Astrocyte of the cerebellum (primary cell): ENCODE measurements at regions not wholly inside any gene's neighbourhood (a gene's known extent, or its start where the extent isn't known, plus 50 kb on each side); places are given as distances from the start of the nearest gene placed in this dataset.

Experiments
- DNase-seq: peaks from one replicate; pipeline ENCODE4 v3.0.0-alpha.2; 2011; ENCODE audit warnings: low read depth
- H3K4me3 ChIP-seq: 2 replicates; pipeline ENCODE4 v1.5.1; 2011; ENCODE audit warnings: mild to moderate bottlenecking, low read depth, low read length, moderate library complexity
- in situ Hi-C: cut with HindIII; loops from 2 replicates; pipeline ENCODE4 v1.10.0; 2017; ENCODE audit warnings: low sequenced_read_pairs
- TF ChIP-seq, protein P1 (sequence below): IDR thresholded peaks from 2 replicates; pipeline ENCODE4 v1.5.1; 2012; ENCODE audit warnings: low read length, low read depth, moderate library complexity, mild to moderate bottlenecking; ENCODE audit errors: missing control alignments

DNA sequence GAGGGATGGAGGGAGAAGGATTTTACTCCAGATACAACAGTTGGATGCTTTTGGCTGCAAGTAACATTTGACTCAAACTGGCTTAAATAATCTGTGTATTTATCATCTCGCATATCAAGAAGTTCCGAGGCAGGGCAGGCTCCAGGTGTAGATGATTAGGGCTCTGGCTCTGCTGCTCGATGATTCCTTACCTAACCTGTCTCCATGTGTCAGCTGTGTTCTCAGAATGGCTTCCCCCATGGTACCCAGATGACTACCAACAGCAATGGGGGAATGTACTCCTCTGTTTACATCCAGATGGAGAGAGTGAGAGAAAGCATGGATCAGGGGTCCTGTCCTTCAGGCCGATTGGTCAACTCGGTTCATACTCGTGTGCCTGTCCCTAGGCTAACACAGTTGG, 90.4 kb upstream of the AKT3 start:
- TF ChIP-seq, protein P1, sequence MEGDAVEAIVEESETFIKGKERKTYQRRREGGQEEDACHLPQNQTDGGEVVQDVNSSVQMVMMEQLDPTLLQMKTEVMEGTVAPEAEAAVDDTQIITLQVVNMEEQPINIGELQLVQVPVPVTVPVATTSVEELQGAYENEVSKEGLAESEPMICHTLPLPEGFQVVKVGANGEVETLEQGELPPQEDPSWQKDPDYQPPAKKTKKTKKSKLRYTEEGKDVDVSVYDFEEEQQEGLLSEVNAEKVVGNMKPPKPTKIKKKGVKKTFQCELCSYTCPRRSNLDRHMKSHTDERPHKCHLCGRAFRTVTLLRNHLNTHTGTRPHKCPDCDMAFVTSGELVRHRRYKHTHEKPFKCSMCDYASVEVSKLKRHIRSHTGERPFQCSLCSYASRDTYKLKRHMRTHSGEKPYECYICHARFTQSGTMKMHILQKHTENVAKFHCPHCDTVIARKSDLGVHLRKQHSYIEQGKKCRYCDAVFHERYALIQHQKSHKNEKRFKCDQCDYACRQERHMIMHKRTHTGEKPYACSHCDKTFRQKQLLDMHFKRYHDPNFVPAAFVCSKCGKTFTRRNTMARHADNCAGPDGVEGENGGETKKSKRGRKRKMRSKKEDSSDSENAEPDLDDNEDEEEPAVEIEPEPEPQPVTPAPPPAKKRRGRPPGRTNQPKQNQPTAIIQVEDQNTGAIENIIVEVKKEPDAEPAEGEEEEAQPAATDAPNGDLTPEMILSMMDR: no peak
- in situ Hi-C loops: no loop called here
- no peak overlapping the region for H3K4me3 ChIP-seq
- no peak for DNase-seq

DNA sequence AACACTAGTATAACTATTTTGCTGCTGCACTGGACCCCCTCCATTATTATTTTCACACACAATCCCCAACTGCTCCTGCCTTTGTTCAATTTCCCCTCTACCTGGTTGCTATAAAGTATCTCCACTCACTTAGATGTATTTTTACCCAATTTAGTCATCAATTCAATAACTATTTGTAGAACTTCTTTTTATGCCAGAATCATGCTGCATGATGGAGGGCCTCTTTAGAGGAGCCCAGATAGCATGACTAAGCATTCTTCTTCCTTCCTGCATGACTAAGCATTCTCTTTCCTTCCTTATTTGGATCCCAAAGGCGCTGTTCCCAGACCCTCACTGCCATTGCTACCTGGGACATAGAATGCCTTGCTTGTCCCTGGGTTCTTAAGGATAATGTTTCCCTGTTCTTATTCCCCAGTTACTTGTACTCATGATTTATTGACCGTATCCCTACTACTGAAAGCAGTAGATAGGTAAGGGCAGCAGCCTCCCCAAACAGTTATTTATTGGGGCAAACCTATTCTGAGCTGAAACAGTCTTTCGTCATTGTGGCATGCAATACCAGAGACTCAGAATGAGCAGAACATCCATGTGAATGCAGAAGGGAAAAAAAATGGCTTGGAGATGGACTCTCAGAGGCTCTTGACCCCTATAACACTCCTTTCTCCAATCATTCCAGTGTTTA, 89.3 kb upstream of the AKT3 start:
- no peak overlapping the region for H3K4me3 ChIP-seq
- no peak for DNase-seq
- TF ChIP-seq, protein P1: no peak
- in situ Hi-C loops: no loop called here

DNA sequence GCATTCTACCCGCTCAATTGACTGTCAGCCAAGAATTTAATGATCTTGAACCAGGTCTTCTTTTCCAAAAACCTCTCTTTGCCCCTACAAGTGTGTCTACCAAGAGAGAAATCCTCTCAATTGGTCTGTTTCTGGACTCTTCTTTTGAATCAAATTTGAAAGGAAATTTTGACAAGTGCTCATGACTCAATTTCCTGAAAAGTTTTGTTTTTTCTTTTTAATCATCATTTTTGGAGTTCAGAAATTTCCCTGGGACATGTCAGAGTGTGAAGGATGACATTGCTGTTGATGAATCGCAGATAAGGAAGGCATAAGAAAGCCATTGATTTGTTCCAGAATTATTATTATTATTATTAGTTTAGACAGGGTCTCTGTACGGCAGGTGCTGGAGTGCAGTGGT, 88.2 kb upstream of the AKT3 start:
- TF ChIP-seq, protein P1: no peak
- DNase-seq: no peak
- H3K4me3 ChIP-seq: no peak overlapping the region
- in situ Hi-C loops: no loop called here

DNA sequence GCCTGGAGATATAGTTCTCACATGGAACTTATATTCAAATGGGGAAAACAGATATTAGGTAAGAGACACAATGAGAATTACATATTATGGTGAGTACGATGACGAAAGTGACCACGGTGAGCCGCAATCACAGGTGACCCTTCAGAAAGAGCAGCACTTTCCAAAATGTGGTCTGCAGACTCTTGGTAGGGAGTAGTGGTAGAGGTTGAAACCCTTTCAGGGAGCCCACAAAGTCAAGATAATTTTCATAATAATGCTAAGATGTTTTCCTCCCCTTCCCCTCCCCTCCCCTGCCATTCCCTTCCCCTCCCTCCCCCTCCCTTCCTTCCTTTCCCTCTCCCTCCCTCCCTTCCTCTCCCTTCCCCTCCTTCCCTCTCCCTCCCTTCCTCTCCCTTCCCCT, 83.5 kb upstream of the AKT3 start:
- in situ Hi-C loops: no loop called here
- DNase-seq: no peak
- TF ChIP-seq, protein P1: no peak
- no peak overlapping the region for H3K4me3 ChIP-seq

DNA sequence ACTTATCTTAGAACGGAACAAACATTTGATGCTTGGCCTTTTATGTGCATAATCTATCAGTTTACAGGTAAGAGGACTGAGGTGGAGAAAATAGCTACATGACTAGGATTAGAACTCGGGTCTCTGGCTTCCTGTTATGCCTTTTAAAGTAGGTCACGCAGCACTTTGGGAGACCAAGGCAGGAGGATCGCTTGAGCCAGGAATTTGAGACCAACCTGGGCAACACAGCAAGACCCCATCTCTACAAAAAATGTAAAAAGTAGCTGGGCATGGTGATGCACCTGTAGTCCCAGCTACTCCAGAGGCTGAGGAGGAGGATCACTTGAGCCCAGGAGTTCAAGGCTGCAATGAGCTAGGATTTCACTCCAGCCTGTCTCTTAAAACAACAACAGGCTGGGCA, 81.9 kb upstream of the AKT3 start:
- H3K4me3 ChIP-seq: no peak overlapping the region
- TF ChIP-seq, protein P1: no peak
- no peak for DNase-seq
- in situ Hi-C loops: no loop called here

DNA sequence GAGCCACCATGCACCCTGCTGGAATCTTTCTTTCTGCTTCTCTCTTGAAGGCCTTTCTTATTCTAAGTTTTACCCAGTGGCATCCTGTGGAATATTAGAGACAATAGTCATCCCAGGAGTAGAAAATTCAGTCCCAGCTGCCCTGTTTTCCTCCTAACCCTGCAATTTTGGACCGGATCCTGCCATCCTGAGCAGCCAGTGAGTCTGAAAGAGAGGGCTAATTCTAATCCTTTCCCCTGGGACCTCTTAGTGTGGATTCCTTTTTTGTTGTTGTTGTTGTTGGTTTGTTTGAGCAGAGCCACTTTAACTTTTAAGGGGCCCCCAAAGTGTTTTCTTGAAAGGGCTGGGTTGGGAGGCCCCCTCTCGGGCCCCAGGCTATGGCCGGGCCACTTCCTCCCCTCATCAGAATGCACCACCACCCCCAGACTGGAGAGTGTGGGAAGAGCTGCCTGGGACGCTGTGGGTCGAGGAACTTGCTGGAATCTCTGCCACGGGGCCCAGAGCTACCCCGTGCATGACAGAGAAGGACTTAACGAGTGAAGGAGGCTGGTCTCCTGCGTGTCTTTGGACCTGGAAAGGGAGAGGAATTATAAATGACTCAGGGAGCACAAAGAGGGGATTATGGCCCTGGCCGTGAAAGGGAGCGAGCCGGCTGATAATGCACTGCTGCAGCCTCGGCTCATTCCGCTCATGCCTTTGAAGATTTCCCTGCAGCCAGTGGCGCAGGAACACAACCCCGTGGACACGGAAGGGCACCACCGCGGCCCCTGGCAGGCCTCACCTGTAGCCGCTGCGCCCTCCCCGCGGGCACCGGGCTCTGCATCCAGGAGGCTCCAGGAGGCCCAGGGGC, 81.0 kb upstream of the AKT3 start:
- no peak for DNase-seq
- H3K4me3 ChIP-seq: no peak overlapping the region
- TF ChIP-seq, protein P1: no peak
- in situ Hi-C loops: no loop called here
